MCF 10A (cell line): ENCODE measurements at regions not wholly inside any gene's neighbourhood (a gene's known extent, or its start where the extent isn't known, plus 50 kb on each side); places are given as distances from the start of the nearest gene placed in this dataset.

Source experiments
- BruUV-seq: library from RNA; stranded (reverse); fragments of 400-500 nt; replicated peaks from 2 replicates; lab custom pipeline; 2021; lab: Mats Ljungman, UMichigan
- CTCF ChIA-PET: fragments of 300-600 bp; sonication (Branson Sonifier 250); formaldehyde crosslinking; extraction: SDS; loops from one replicate; lab custom pipeline; 2021; ENCODE audit warnings: antibody characterized with exemption, inconsistent platforms; lab: Yijun Ruan, JAX
- POLR2A ChIA-PET: fragments of 300-600, 350-650 bp; sonication (Branson Sonifier 250); formaldehyde crosslinking; extraction: SDS; loops from one replicate; lab custom pipeline; 2020; ENCODE audit warnings: antibody characterized with exemption, inconsistent platforms; lab: Yijun Ruan, JAX
- DNase-seq: peaks from one replicate; pipeline ENCODE4 v3.0.0-alpha.2; 2018; ENCODE audit not compliant: unreplicated experiment
- H3K27ac Mint-ChIP-seq: one replicate; pipeline ENCODE4 v1.8.0; 2022; ENCODE audit warnings: mild to moderate bottlenecking, low read depth, mixed read lengths; ENCODE audit not compliant: unreplicated experiment
- H3K27me3 Mint-ChIP-seq: one replicate; pipeline ENCODE4 v1.8.0; 2022; ENCODE audit warnings: mixed read lengths; ENCODE audit not compliant: insufficient read depth, unreplicated experiment
- H3K36me3 Mint-ChIP-seq: one replicate; pipeline ENCODE4 v1.8.0; 2022; ENCODE audit warnings: mild to moderate bottlenecking, moderate library complexity, mixed read lengths; ENCODE audit not compliant: insufficient read depth, unreplicated experiment
- H3K4me1 Mint-ChIP-seq: one replicate; pipeline ENCODE4 v1.8.0; 2022; ENCODE audit warnings: mixed read lengths; ENCODE audit not compliant: insufficient read depth, unreplicated experiment
- H3K4me3 Mint-ChIP-seq: one replicate; pipeline ENCODE4 v1.8.0; 2022; ENCODE audit warnings: mild to moderate bottlenecking, moderate library complexity, mixed read lengths; ENCODE audit not compliant: unreplicated experiment
- H3K9me3 Mint-ChIP-seq: one replicate; pipeline ENCODE4 v1.8.0; 2022; ENCODE audit warnings: mixed read lengths; ENCODE audit not compliant: unreplicated experiment
- CTCF ChIP-seq: fragments of 200-600 bp; IDR thresholded peaks from one replicate; pipeline ENCODE4 v1.8.0; 2022; ENCODE audit warnings: antibody characterized with exemption, mild to moderate bottlenecking; ENCODE audit not compliant: unreplicated experiment
- intact Hi-C: fragments of 100-400 bp; cut with micrococcal nuclease; formaldehyde crosslinking; loops from 2 replicates; pipeline ENCODE4 v1.14.1; 2022

GRCh38 chr2:12170121-12170520 is 423.7 kb downstream of the LPIN1 start:
- no peaks in the 10 kb centered on the region for H3K4me1 Mint-ChIP-seq
- H3K27ac Mint-ChIP-seq: no peak overlapping the region
- intact Hi-C loops: loop anchor here (5.0 kb wide), 1 partner anchor 837 kb away; no protein-coding TSS in a partner anchor

GRCh38 chr2:12173271-12173942 is 427.0 kb downstream of the LPIN1 start:
- peak; percentile 50 for TF ChIP-seq CTCF
- BruUV-seq: no TSS peak
- Mint-ChIP-seq H3K36me3 (no peaks in the 10 kb centered on the region), H3K4me1 (peaks cover 13% of the 10 kb centered on the region), H3K4me3 (no peak overlapping the region), H3K27ac (no peak overlapping the region), H3K9me3 (no peaks in the 10 kb centered on the region), H3K27me3 (no peaks in the 10 kb centered on the region)
- intact Hi-C loops: loop anchor here (1.0 to 5.0 kb wide), 3 partner anchors 310 to 834 kb away; no protein-coding TSS in a partner anchor
- ChIA-PET CTCF (interaction anchor here (0.6 kb wide), 1 partner anchor 96 kb away, joined by 4 read pairs; no protein-coding TSS in a partner anchor), POLR2A (no interaction called here)
- peak; percentile 39 for DNase-seq

More at GRCh38 chr2:12170121-12170520, 423.7 kb downstream of the LPIN1 start:
- Mint-ChIP-seq H3K9me3 (no peaks in the 10 kb centered on the region), H3K27me3 (no peaks in the 10 kb centered on the region), H3K36me3 (no peaks in the 10 kb centered on the region), H3K4me3 (no peak overlapping the region)
- CTCF ChIA-PET: interaction anchor here (0.6 to 1.2 kb wide), 2 partner anchors 73 to 138 kb away, joined by 3 to 4 read pairs; no protein-coding TSS in a partner anchor
- POLR2A ChIA-PET: interaction anchor here (0.6 to 1.0 kb wide), 3 partner anchors 12 to 65 kb away, joined by 3 to 5 read pairs (median 3); no protein-coding TSS in a partner anchor
- no peak for TF ChIP-seq CTCF
- BruUV-seq: no TSS peak
- DNase-seq: no peak

- POLR2A ChIA-PET: no interaction called here
- H3K27me3 Mint-ChIP-seq: no peaks in the 10 kb centered on the region
- no peaks in the 10 kb centered on the region for H3K9me3 Mint-ChIP-seq
- no peak overlapping the region for H3K4me3 Mint-ChIP-seq
- CTCF ChIA-PET: interaction anchor here (0.8 kb wide), 1 partner anchor 346 kb away, joined by 4 read pairs; no protein-coding TSS in a partner anchor
- no peak for TF ChIP-seq CTCF
- peaks cover 13% of the 10 kb centered on the region for H3K4me1 Mint-ChIP-seq
- intact Hi-C loops: loop anchor here (1.0 to 5.0 kb wide), 4 partner anchors 311 to 833 kb away; partner anchors contain the start of gene TRIB2
- H3K36me3 Mint-ChIP-seq: no peaks in the 10 kb centered on the region
- DNase-seq: no peak
- H3K27ac Mint-ChIP-seq: no peak overlapping the region
- no TSS peak for BruUV-seq
Measured at GRCh38 chr2:12173943-12174340, 427.5 kb downstream of the LPIN1 start.

GRCh38 chr2:12175323-12175722 is 428.9 kb downstream of the LPIN1 start:
- H3K36me3 Mint-ChIP-seq: no peaks in the 10 kb centered on the region
- DNase-seq: no peak
- intact Hi-C loops: no loop called here
- H3K27ac Mint-ChIP-seq: no peak overlapping the region
- no peak for TF ChIP-seq CTCF
- no peak overlapping the region for H3K4me3 Mint-ChIP-seq
- BruUV-seq: no TSS peak
- H3K27me3 Mint-ChIP-seq: no peaks in the 10 kb centered on the region
- ChIA-PET CTCF (interaction anchor here (0.7 kb wide), 2 partner anchors 127 to 130 kb away, joined by 3 read pairs; no protein-coding TSS in a partner anchor), POLR2A (no interaction called here)
- H3K4me1 Mint-ChIP-seq: peaks cover 13% of the 10 kb centered on the region
- no peaks in the 10 kb centered on the region for H3K9me3 Mint-ChIP-seq
